Astrocyte (in vitro differentiated cells and primary cell): ENCODE measurements at regions not wholly inside any gene's neighbourhood (a gene's known extent, or its start where the extent isn't known, plus 50 kb on each side); places are given as distances from the start of the nearest gene placed in this dataset.

Experiments
- DNase-seq: peaks from one replicate; pipeline ENCODE4 v3.0.0-alpha.2; 2010; ENCODE audit warnings: low read depth
- FAIRE-seq: peaks from 2 replicates; lab custom pipeline; 2011; peaks lifted over from hg19 to GRCh38; lab: Jason Lieb, UNC
- H2AFZ ChIP-seq: 2 replicates; pipeline ENCODE4 v1.6.0; 2012; ENCODE audit warnings: low read depth, low read length, inconsistent platforms
- H3K27ac ChIP-seq: 2 replicates; pipeline ENCODE4 v1.5.1; 2011; ENCODE audit warnings: low read depth, low read length, inconsistent platforms
- H3K27me3 ChIP-seq: 2 replicates; pipeline ENCODE4 v1.6.0; 2011; ENCODE audit warnings: low read length, inconsistent platforms; ENCODE audit not compliant: insufficient read depth
- H3K36me3 ChIP-seq: 2 replicates; pipeline ENCODE4 v1.5.1; 2011; ENCODE audit warnings: low read length, inconsistent platforms; ENCODE audit not compliant: insufficient read depth
- H3K4me1 ChIP-seq: 2 replicates; pipeline ENCODE4 v1.5.1; 2011; ENCODE audit warnings: low read length, inconsistent platforms; ENCODE audit not compliant: insufficient read depth
- H3K4me2 ChIP-seq: 2 replicates; pipeline ENCODE4 v1.6.0; 2012; ENCODE audit warnings: low read length, inconsistent platforms
- H3K4me3 ChIP-seq: 2 replicates; pipeline ENCODE4 v1.5.1; 2011; ENCODE audit warnings: low read depth, mild to moderate bottlenecking, low read length, inconsistent platforms; ENCODE audit not compliant: insufficient read depth
- H3K79me2 ChIP-seq: 2 replicates; pipeline ENCODE4 v1.6.0; 2012; ENCODE audit warnings: mild to moderate bottlenecking, low read length, inconsistent platforms; ENCODE audit not compliant: insufficient read depth
- H3K9ac ChIP-seq: 2 replicates; pipeline ENCODE4 v1.6.0; 2012; ENCODE audit warnings: mild to moderate bottlenecking, low read length, inconsistent platforms
- H3K9me3 ChIP-seq: 2 replicates; pipeline ENCODE4 v1.5.1; 2012; ENCODE audit warnings: low read depth, mild to moderate bottlenecking, low read length, inconsistent platforms; ENCODE audit not compliant: insufficient read depth
- H4K20me1 ChIP-seq: 2 replicates; pipeline ENCODE4 v1.6.0; 2012; ENCODE audit warnings: low read length, inconsistent platforms; ENCODE audit not compliant: insufficient read depth
- H3K27ac Mint-ChIP-seq: one replicate; pipeline ENCODE4 v1.8.0; 2021; ENCODE audit warnings: mild to moderate bottlenecking, mixed read lengths; ENCODE audit not compliant: unreplicated experiment
- H3K27me3 Mint-ChIP-seq: one replicate; pipeline ENCODE4 v1.8.0; 2021; ENCODE audit warnings: low read depth, mixed read lengths; ENCODE audit not compliant: unreplicated experiment
- H3K36me3 Mint-ChIP-seq: one replicate; pipeline ENCODE4 v1.8.0; 2021; ENCODE audit warnings: low read depth, mixed read lengths; ENCODE audit not compliant: unreplicated experiment
- H3K4me1 Mint-ChIP-seq: one replicate; pipeline ENCODE4 v1.8.0; 2021; ENCODE audit warnings: low read depth, mixed read lengths; ENCODE audit not compliant: unreplicated experiment
- H3K4me3 Mint-ChIP-seq: one replicate; pipeline ENCODE4 v1.8.0; 2021; ENCODE audit warnings: mild to moderate bottlenecking, moderate library complexity, mixed read lengths; ENCODE audit not compliant: unreplicated experiment
- H3K9me3 Mint-ChIP-seq: one replicate; pipeline ENCODE4 v1.8.0; 2021; ENCODE audit warnings: mild to moderate bottlenecking, mixed read lengths; ENCODE audit not compliant: unreplicated experiment
- EZH2 ChIP-seq: IDR thresholded peaks from 2 replicates; pipeline ENCODE4 v1.6.1; 2012; ENCODE audit warnings: mild to moderate bottlenecking, low read length, inconsistent platforms; ENCODE audit not compliant: insufficient read depth
- TF ChIP-seq, protein P1 (sequence below): IDR thresholded peaks from 2 replicates; pipeline ENCODE4 v1.5.1; 2011; ENCODE audit warnings: low read depth, mild to moderate bottlenecking, inconsistent platforms, low read length, moderate library complexity; ENCODE audit not compliant: insufficient read depth

DNA sequence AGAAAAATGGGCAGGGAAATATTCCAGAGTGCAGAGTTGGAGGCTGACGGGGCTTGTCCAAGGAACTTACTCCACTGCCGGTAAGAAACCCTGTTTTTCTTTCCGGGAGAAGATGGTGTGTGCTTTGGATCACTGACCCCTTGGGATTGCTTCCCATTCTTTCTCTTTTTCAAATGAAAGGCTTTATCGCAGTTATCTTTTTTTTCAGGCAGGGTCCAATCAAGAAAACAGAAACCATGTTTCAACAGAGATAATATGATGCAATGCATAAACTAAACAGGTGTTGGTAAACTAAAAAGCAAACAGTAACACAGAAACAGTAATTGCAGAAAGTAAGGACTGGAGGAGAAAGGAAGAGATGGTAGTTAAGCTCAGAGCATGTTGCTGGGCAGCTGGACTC, 145.1 kb downstream of the LYPLAL1 start:
- Histone ChIP-seq H2AFZ (no peak overlapping the region), H3K9me3 (no peaks in the 10 kb centered on the region), H3K79me2 (no peaks in the 10 kb centered on the region), H3K27ac (no peak overlapping the region), H3K36me3 (no peaks in the 10 kb centered on the region), H3K4me2 (no peak overlapping the region), H3K4me1 (peaks cover 11% of the 10 kb centered on the region), H3K4me3 (no peak overlapping the region), H3K9ac (no peak overlapping the region), H4K20me1 (no peaks in the 10 kb centered on the region), H3K27me3 (peaks cover 2% of the 10 kb centered on the region)
- no peak for DNase-seq
- H3K27me3 Mint-ChIP-seq, result no peaks in the 10 kb centered on the region
- TF ChIP-seq EZH2, result no peak
- TF ChIP-seq, protein P1, sequence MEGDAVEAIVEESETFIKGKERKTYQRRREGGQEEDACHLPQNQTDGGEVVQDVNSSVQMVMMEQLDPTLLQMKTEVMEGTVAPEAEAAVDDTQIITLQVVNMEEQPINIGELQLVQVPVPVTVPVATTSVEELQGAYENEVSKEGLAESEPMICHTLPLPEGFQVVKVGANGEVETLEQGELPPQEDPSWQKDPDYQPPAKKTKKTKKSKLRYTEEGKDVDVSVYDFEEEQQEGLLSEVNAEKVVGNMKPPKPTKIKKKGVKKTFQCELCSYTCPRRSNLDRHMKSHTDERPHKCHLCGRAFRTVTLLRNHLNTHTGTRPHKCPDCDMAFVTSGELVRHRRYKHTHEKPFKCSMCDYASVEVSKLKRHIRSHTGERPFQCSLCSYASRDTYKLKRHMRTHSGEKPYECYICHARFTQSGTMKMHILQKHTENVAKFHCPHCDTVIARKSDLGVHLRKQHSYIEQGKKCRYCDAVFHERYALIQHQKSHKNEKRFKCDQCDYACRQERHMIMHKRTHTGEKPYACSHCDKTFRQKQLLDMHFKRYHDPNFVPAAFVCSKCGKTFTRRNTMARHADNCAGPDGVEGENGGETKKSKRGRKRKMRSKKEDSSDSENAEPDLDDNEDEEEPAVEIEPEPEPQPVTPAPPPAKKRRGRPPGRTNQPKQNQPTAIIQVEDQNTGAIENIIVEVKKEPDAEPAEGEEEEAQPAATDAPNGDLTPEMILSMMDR, result no peak
- peaks cover 6% of the 10 kb centered on the region for H3K9me3 Mint-ChIP-seq
- H3K4me1 Mint-ChIP-seq, result peaks cover 13% of the 10 kb centered on the region
- FAIRE-seq, result no peak
- H3K4me3 Mint-ChIP-seq, result no peak overlapping the region
- no peaks in the 10 kb centered on the region for H3K36me3 Mint-ChIP-seq
- no peak overlapping the region for H3K27ac Mint-ChIP-seq

DNA sequence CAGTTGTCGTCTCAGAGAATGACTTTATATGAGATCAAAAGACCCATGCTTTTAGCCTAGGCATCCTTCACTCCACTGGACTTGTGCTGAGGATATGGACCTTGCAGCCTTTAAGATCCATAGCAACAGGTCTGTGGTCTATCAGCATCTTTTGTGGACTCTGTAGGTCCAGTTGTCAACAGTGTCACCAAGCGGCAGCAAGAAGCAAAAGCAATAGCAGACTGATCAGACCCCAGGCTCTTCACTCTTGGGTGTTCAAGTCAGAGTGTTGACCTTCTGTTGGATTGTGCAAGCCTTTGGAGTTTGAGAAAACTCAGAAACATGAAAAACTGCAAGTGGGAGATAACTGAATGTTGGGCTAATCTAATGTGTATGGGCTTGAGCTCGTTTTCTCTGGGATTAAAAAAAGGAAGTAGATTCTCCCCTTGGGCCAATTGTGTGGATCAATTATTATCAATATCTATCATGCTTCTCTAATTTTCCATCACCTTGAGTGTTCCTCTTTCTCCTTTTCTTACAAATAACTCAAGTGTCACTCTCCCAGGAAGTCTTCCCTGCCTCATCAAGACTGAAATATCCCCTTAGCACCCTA, 144.2 kb downstream of the LYPLAL1 start:
- Histone ChIP-seq H3K9me3 (no peaks in the 10 kb centered on the region), H3K27me3 (peaks cover 2% of the 10 kb centered on the region), H3K27ac (no peak overlapping the region), H4K20me1 (no peaks in the 10 kb centered on the region), H3K4me1 (peaks cover 6% of the 10 kb centered on the region), H2AFZ (no peak overlapping the region), H3K4me3 (no peak overlapping the region), H3K79me2 (no peaks in the 10 kb centered on the region), H3K9ac (no peak overlapping the region), H3K36me3 (no peaks in the 10 kb centered on the region), H3K4me2 (no peak overlapping the region)
- H3K36me3 Mint-ChIP-seq, result no peaks in the 10 kb centered on the region
- peaks cover 6% of the 10 kb centered on the region for H3K9me3 Mint-ChIP-seq
- DNase-seq (no peak), FAIRE-seq (no peak)
- H3K27me3 Mint-ChIP-seq, result no peaks in the 10 kb centered on the region
- TF ChIP-seq EZH2, result no peak
- TF ChIP-seq, protein P1, result peak; percentile 28
- H3K4me3 Mint-ChIP-seq, result no peak overlapping the region
- no peak overlapping the region for H3K27ac Mint-ChIP-seq
- H3K4me1 Mint-ChIP-seq, result peaks cover 6% of the 10 kb centered on the region

DNA sequence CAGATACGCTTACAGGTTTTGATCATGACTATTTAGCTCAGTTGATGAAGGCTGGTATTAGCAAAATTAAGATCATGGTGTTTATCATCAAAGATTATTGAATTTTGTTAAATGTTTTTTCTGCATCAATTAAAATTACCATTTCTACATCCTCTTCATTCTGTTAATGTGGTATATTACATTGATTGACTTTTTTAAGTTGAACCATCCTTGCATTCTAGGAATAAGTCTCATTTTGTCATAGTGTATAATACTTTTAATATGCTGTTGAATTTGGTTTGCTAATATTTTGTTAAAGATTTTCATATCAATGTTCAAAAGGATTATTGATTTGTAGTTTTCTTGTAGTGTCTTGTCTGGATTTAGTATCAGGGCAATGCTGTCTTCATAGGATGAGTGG, 142.4 kb downstream of the LYPLAL1 start:
- Mint-ChIP-seq H3K9me3 (peaks cover 6% of the 10 kb centered on the region), H3K4me3 (no peak overlapping the region), H3K27ac (no peak overlapping the region), H3K36me3 (no peaks in the 10 kb centered on the region), H3K4me1 (peaks cover 4% of the 10 kb centered on the region), H3K27me3 (no peaks in the 10 kb centered on the region)
- Histone ChIP-seq H3K36me3 (no peaks in the 10 kb centered on the region), H3K79me2 (no peaks in the 10 kb centered on the region), H3K4me3 (no peak overlapping the region), H2AFZ (no peak overlapping the region), H3K27ac (no peak overlapping the region), H3K4me1 (peaks cover 9% of the 10 kb centered on the region), H3K9ac (no peak overlapping the region), H3K27me3 (no peaks in the 10 kb centered on the region), H4K20me1 (no peaks in the 10 kb centered on the region), H3K4me2 (no peak overlapping the region), H3K9me3 (no peaks in the 10 kb centered on the region)
- FAIRE-seq (no peak), DNase-seq (no peak)
- TF ChIP-seq, protein P1, result no peak
- no peak for TF ChIP-seq EZH2
